IMR-90 (cell line): ENCODE measurements at regions not wholly inside any gene's neighbourhood (a gene's known extent, or its start where the extent isn't known, plus 50 kb on each side); places are given as distances from the start of the nearest gene placed in this dataset.

ENCODE experiments used
- ATAC-seq: fragments of 200-7000 bp; cut with Tn5 transposase; 2 replicates; pipeline ENCODE4 v1.9.1; 2020; ENCODE audit warnings: low read depth, mild to moderate bottlenecking, moderate library complexity
- BruUV-seq: library from RNA; stranded (reverse); fragments of 400-500 nt; replicated peaks from 2 replicates; lab custom pipeline; 2021; lab: Mats Ljungman, UMichigan
- CTCF ChIA-PET: fragments of 300-600 bp; formaldehyde crosslinking; extraction: SDS; loops from one replicate; lab custom pipeline; 2021; ENCODE audit warnings: antibody characterized with exemption; lab: Yijun Ruan, JAX
- POLR2A ChIA-PET: fragments of 300-600 bp; sonication (Branson Sonifier 250); formaldehyde crosslinking; loops from one replicate; lab custom pipeline; 2022; ENCODE audit warnings: antibody characterized with exemption; ENCODE audit not compliant: unreplicated experiment; lab: Charles Lee
- DNase-seq: peaks from one replicate; pipeline ENCODE4 v3.0.0; 2013
- H2AFZ ChIP-seq: replicated peaks from 2 replicates; pipeline ENCODE3; 2013; ENCODE audit warnings: low read length, mild to moderate bottlenecking; ENCODE audit not compliant: poor library complexity
- H2AK5ac ChIP-seq: 2 replicates; pipeline ENCODE4 v1.6.1; 2013; ENCODE audit warnings: low read depth, low read length, inconsistent platforms
- H2AK9ac ChIP-seq: replicated peaks from 2 replicates; pipeline ENCODE3; 2013; ENCODE audit warnings: mild to moderate bottlenecking, low read depth, low read length, moderate library complexity; ENCODE audit not compliant: poor library complexity
- H2BK120ac ChIP-seq: 2 replicates; pipeline ENCODE4 v1.6.1; 2013; ENCODE audit warnings: low read depth, low read length, inconsistent platforms
- H2BK15ac ChIP-seq: 3 replicates; pipeline ENCODE4 v1.6.1; 2013; ENCODE audit warnings: low read depth, low read length, inconsistent platforms
- H2BK20ac ChIP-seq: 2 replicates; pipeline ENCODE4 v1.6.1; 2013; ENCODE audit warnings: low read depth, mild to moderate bottlenecking, inconsistent platforms, low read length, moderate library complexity
- H2BK5ac ChIP-seq: 2 replicates; pipeline ENCODE4 v1.6.1; 2013; ENCODE audit warnings: mild to moderate bottlenecking, low read depth, low read length, inconsistent platforms; ENCODE audit not compliant: poor library complexity, severe bottlenecking
- H3K14ac ChIP-seq: replicated peaks from 2 replicates; pipeline ENCODE4 v1.6.1; 2013; ENCODE audit warnings: low read depth, low read length, inconsistent platforms
- H3K18ac ChIP-seq: 2 replicates; pipeline ENCODE4 v1.6.1; 2013; ENCODE audit warnings: low read depth, low read length, control low read depth
- H3K23ac ChIP-seq: 2 replicates; pipeline ENCODE4 v1.6.1; 2013; ENCODE audit warnings: low read depth, low read length, inconsistent platforms
- H3K27ac ChIP-seq: 2 replicates; pipeline ENCODE4 v1.5.1; 2013; ENCODE audit warnings: mild to moderate bottlenecking, control low read depth, low read length; ENCODE audit not compliant: insufficient read depth
- H3K27me3 ChIP-seq: 2 replicates; pipeline ENCODE4 v1.6.1; 2013; ENCODE audit warnings: low read length; ENCODE audit not compliant: control insufficient read depth, insufficient read depth
- H3K36me3 ChIP-seq: 2 replicates; pipeline ENCODE4 v1.6.1; 2013; ENCODE audit warnings: low read length, mixed read lengths; ENCODE audit not compliant: control insufficient read depth, insufficient read depth
- H3K4ac ChIP-seq: 2 replicates; pipeline ENCODE4 v1.6.1; 2013; ENCODE audit warnings: low read depth, low read length, inconsistent platforms
- H3K4me1 ChIP-seq: 2 replicates; pipeline ENCODE4 v1.6.1; 2013; ENCODE audit warnings: low read length, mixed read lengths; ENCODE audit not compliant: control insufficient read depth, insufficient read depth
- H3K4me2 ChIP-seq: 2 replicates; pipeline ENCODE4 v1.6.1; 2013; ENCODE audit warnings: low read depth, mild to moderate bottlenecking, control low read depth, low read length, moderate library complexity
- H3K4me3 ChIP-seq: 2 replicates; pipeline ENCODE4 v1.5.1; 2013; ENCODE audit warnings: low read depth, mild to moderate bottlenecking, control low read depth, low read length, moderate library complexity; ENCODE audit not compliant: insufficient read depth
- H3K56ac ChIP-seq: 2 replicates; pipeline ENCODE4 v1.6.1; 2013; ENCODE audit warnings: low read length, inconsistent platforms; ENCODE audit not compliant: insufficient read depth; ENCODE audit errors: extremely low read depth
- H3K79me1 ChIP-seq, 2 experiments: 2 replicates each; pipeline ENCODE4 v1.6.1; 2013; ENCODE audit warnings: low read length in 2 of 2, inconsistent platforms in 1 of 2, low read depth in 1 of 2
- H3K9ac ChIP-seq: 2 replicates; pipeline ENCODE4 v1.6.1; 2013; ENCODE audit warnings: low read depth, low read length, control low read depth
- H3K9me1 ChIP-seq: 2 replicates; pipeline ENCODE4 v1.6.1; 2013; ENCODE audit warnings: low read length, inconsistent platforms; ENCODE audit not compliant: insufficient read depth
- H3K9me3 ChIP-seq: 2 replicates; pipeline ENCODE4 v1.6.1; 2013; ENCODE audit warnings: low read length; ENCODE audit not compliant: control insufficient read depth, insufficient read depth
- H4K20me1 ChIP-seq: 2 replicates; pipeline ENCODE4 v1.6.1; 2013; ENCODE audit warnings: low read length, inconsistent platforms; ENCODE audit not compliant: insufficient read depth
- H4K5ac ChIP-seq: 2 replicates; pipeline ENCODE4 v1.6.1; 2013; ENCODE audit warnings: mild to moderate bottlenecking, low read depth, low read length, control low read depth
- H4K8ac ChIP-seq, 2 experiments: 2 replicates each; pipeline ENCODE4 v1.6.1; 2013; ENCODE audit warnings: low read depth in 2 of 2, low read length in 2 of 2, control low read depth in 1 of 2, inconsistent platforms in 1 of 2
- H4K91ac ChIP-seq: 2 replicates; pipeline ENCODE4 v1.6.1; 2013; ENCODE audit warnings: low read depth, low read length, inconsistent platforms; ENCODE audit not compliant: insufficient read depth
- BHLHE40 ChIP-seq: fragments of 150-350 bp; IDR thresholded peaks from 2 replicates; pipeline ENCODE4 v1.6.1; 2016; ENCODE audit warnings: mild to moderate bottlenecking, low read depth, low read length
- CEBPB ChIP-seq: IDR thresholded peaks from 2 replicates; pipeline ENCODE4 v1.6.1; 2012; ENCODE audit warnings: low read depth, low read length, improper control_type of control experiment
- CHD1 ChIP-seq: IDR thresholded peaks from 2 replicates; pipeline ENCODE4 v1.6.1; 2012; ENCODE audit warnings: low read depth, low read length, improper control_type of control experiment
- FOS ChIP-seq: fragments of 150-350 bp; IDR thresholded peaks from 2 replicates; pipeline ENCODE4 v1.6.1; 2016; ENCODE audit warnings: low read depth, low read length
- MAFK ChIP-seq: IDR thresholded peaks from 2 replicates; pipeline ENCODE4 v1.6.1; 2012; ENCODE audit warnings: low read depth, low read length, improper control_type of control experiment
- MXI1 ChIP-seq: IDR thresholded peaks from 2 replicates; pipeline ENCODE4 v1.6.1; 2012; ENCODE audit warnings: low read depth, mild to moderate bottlenecking, low read length, moderate library complexity, borderline replicate concordance
- NFE2L2 ChIP-seq: fragments of 150-350 bp; IDR thresholded peaks from 2 replicates; pipeline ENCODE4 v1.6.1; 2016; ENCODE audit warnings: low read depth, mild to moderate bottlenecking, low read length
- WGBS, 2 experiments: methylation state at CpG; one replicate each; pipeline versions ENCODE4 v1.1.5 to v1.1.7; 2013; ENCODE audit warnings: missing lambda C conversion rate in 2 of 2; ENCODE audit not compliant: insufficient read length in 1 of 2; ENCODE audit errors: extremely low coverage in 2 of 2; 5-methylcytosine and 5-hydroxymethylcytosine counted together
- dilution Hi-C: fragments of 300-500 bp; cut with HindIII; formaldehyde crosslinking; loops from one replicate; pipeline ENCODE4 v1.14.3; 2018; ENCODE audit warnings: low sequenced_read_pairs; ENCODE audit not compliant: unreplicated experiment
- in situ Hi-C: fragments of 300-500 bp; cut with MboI; formaldehyde crosslinking; loops from 3 replicates; pipeline ENCODE4 v1.14.3; 2019; ENCODE audit warnings: low sequenced_read_pairs, inconsistent platforms, mixed read lengths
- intact Hi-C: fragments of 100-400 bp; cut with micrococcal nuclease; formaldehyde crosslinking; loops from 2 replicates; pipeline ENCODE4 v1.10.0; 2022

DNA sequence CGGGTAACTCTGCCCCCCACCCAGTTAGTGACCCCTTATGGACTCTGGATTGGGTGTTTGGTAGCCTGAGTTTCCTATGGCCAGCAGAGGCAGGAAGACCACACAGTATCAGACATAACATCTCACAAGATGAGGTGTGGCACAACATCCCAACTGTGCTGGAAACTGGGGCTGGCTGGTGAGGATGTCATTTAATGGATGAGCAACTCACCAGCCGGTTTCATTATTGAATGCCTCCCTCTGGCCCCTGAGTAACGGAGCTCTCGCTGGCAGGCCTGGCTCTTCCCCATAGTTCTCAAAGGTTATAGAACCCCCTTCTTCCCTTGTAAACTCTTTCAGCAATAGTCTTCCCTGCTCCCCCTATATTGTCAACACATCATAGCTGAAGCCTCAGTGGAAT, 195.0 kb downstream of the BCL11A start:
- BruUV-seq: no TSS peak
- WGBS, 2 experiments: no CpG with 5 or more reads among the region's 4 CpGs
- in situ Hi-C loops: no loop called here
- Histone ChIP-seq H2BK15ac (no peak overlapping the region), H2BK20ac (no peak overlapping the region), H3K9ac (no peak overlapping the region), H3K4me1 (no peaks in the 10 kb centered on the region), H4K91ac (no peak overlapping the region), H2AK9ac (no peak overlapping the region), H3K9me3 (no peaks in the 10 kb centered on the region), H3K23ac (no peak overlapping the region), H3K4me3 (no peak overlapping the region), H3K4me2 (no peak overlapping the region), H3K14ac (no peak overlapping the region), H3K27ac (no peak overlapping the region), H3K4ac (no peak overlapping the region), H3K9me1 (no peaks in the 10 kb centered on the region), H2BK120ac (no peak overlapping the region), H3K36me3 (no peaks in the 10 kb centered on the region), H4K20me1 (no peaks in the 10 kb centered on the region), H3K18ac (no peak overlapping the region), H3K56ac (no peak overlapping the region), H4K8ac (no peak overlapping the region), H2AFZ (no peak overlapping the region), H2BK5ac (no peak overlapping the region), H3K79me1 (no peaks in the 10 kb centered on the region), H2AK5ac (no peak overlapping the region), H3K27me3 (no peaks in the 10 kb centered on the region), H4K5ac (no peak overlapping the region)
- POLR2A ChIA-PET: no interaction called here
- TF ChIP-seq CHD1 (no peak), MXI1 (no peak), MAFK (no peak), BHLHE40 (no peak), FOS (no peak), NFE2L2 (no peak), CEBPB (no peak)
- intact Hi-C loops: no loop called here
- CTCF ChIA-PET: interaction anchor here (0.6 to 1.4 kb wide), 2 partner anchors 8 to 347 kb away, joined by 3 read pairs; no protein-coding TSS in a partner anchor
- dilution Hi-C loops: no loop called here
- no peak for DNase-seq
- ATAC-seq: no peak
